ENCODE measurements at regions not wholly inside any gene's neighbourhood (a gene's known extent, or its start where the extent isn't known, plus 50 kb on each side); places are given as distances from the start of the nearest gene placed in this dataset.

GRCh38 chr2:103419506-103419905 is 657.7 kb downstream of the TMEM182 start (continued):
- TF ChIP-seq CHD7 (IDR thresholded peaks at IDR 0.05; ENCODE audit: insufficient replicate concordance, low read length), result no peak
